ENCODE measurements at regions not wholly inside any gene's neighbourhood (a gene's known extent, or its start where the extent isn't known, plus 50 kb on each side); places are given as distances from the start of the nearest gene placed in this dataset.

DNA sequence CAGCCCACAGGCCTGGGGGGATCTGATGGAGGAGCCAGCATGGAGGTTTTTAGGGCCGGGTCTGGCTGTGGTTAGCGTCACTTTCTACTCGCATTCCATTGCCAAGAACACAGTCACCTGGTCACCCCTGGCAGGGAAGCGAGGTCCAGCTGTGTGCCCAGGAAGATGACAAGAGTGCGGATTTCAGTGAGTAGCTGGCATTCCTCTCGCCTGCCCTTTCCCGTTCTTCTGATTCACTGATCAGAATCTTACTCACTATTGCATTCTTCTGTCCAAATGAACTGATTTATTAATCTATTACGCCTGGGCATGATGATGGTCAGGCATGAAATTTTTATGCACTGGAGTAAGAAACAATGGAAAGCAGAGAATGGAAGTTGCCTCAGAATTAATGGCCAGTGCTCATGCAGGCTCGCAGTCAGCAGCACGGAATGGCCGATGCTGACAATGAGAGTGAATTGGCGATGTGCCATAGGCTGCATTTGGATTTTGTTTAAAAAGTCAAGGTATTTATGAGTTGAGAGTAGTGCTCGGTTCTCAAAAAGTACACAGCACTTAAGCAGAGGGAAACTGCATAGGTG is 76.4 kb upstream of the MGAT5 start:
- no peak overlapping the region for H3K4me3 ChIP-seq (ENCODE audit: low read length)
- H3K4me1 ChIP-seq (ENCODE audit: control insufficient read depth, insufficient read depth, low read length), result peaks cover 30% of the 10 kb centered on the region
- intact Hi-C loops (cut with DNase I), result no loop called here
- ATAC-seq (no peak), DNase-seq (no peak)
- 65% methylated on average over 13 of the region's 13 CpGs for WGBS
- H3K9me3 ChIP-seq (ENCODE audit: control insufficient read depth, low read length), result no peaks in the 10 kb centered on the region
- H3K27ac ChIP-seq (ENCODE audit: low read length), result peak overlapping the region; percentile 89
- H3K27me3 ChIP-seq (ENCODE audit: control insufficient read depth, insufficient read depth), result no peaks in the 10 kb centered on the region

DNA sequence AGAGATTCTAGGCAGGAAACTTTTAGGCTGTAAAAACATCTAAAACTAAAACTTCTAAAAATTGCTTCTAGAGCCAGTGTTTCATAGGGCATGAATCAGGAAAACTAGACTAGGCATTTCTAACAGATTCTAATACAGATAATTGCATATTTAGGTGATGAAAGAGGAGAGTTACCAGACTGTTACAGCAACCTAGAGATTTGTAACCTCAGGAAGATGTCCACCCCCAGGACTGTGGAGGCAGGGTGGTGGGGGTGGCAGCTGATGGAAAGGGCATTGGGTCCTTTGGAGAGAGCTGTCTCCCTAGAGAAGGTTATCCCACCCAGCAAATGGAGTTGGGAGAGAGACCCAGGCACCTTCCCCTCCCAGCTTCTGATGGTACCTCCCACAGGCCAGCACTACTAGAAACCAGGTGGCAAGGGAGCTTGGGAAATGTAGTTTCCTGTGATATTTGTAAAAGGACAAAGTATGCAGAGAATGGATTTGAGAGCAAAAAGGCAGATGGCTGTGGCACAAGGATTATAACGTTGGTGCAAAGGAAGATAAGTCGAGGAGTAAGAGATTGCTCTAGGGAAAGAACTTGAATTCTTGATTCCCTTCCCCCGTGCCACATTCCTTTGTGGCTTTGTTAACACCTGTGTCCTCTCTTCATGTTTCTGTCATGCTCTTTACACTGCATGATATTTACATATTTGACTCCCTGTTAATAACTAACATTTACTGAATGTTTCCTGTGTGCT is 75.6 kb upstream of the MGAT5 start:
- Histone ChIP-seq H3K9me3 (ENCODE audit: control insufficient read depth, low read length) (no peaks in the 10 kb centered on the region), H3K4me1 (ENCODE audit: control insufficient read depth, insufficient read depth, low read length) (peaks cover 28% of the 10 kb centered on the region), H3K27me3 (ENCODE audit: control insufficient read depth, insufficient read depth) (no peaks in the 10 kb centered on the region), H3K27ac (ENCODE audit: low read length) (no peak overlapping the region), H3K4me3 (ENCODE audit: low read length) (no peak overlapping the region)
- 61% methylated on average over 3 of the region's 3 CpGs for WGBS
- DNase-seq, result no peak
- ATAC-seq, result no peak
- intact Hi-C loops (cut with DNase I), result no loop called here

DNA sequence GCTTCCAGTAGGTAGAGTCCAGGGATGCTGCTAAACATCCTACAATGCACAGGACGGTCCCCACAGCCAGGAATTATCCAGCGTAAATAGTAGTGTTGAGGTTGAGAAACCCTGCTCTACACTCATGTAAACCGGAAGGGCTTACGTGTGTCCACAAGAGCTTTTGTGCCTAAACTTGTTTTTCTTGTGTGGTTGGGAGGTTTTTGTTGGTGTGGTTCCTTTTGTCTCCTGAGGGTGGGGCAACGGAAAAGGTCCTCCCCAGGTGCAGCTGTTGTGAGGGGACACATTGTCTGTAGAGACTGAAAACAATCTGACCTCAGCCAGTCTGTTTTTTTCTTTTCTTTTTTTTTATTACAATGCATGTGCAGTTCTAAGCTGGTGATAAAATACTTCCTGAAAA is 72.7 kb upstream of the MGAT5 start:
- ATAC-seq, result no peak
- no peaks in the 10 kb centered on the region for H3K27me3 ChIP-seq (ENCODE audit: control insufficient read depth, insufficient read depth)
- whole genome bisulfite sequencing, result 73% methylated on average over 5 of the region's 5 CpGs
- intact Hi-C loops (cut with DNase I), result no loop called here
- DNase-seq, result no peak
- H3K27ac ChIP-seq (ENCODE audit: low read length), result no peak overlapping the region
- H3K4me3 ChIP-seq (ENCODE audit: low read length), result no peak overlapping the region
- H3K4me1 ChIP-seq (ENCODE audit: control insufficient read depth, insufficient read depth, low read length), result peaks cover 29% of the 10 kb centered on the region
- H3K9me3 ChIP-seq (ENCODE audit: control insufficient read depth, low read length), result no peaks in the 10 kb centered on the region

DNA sequence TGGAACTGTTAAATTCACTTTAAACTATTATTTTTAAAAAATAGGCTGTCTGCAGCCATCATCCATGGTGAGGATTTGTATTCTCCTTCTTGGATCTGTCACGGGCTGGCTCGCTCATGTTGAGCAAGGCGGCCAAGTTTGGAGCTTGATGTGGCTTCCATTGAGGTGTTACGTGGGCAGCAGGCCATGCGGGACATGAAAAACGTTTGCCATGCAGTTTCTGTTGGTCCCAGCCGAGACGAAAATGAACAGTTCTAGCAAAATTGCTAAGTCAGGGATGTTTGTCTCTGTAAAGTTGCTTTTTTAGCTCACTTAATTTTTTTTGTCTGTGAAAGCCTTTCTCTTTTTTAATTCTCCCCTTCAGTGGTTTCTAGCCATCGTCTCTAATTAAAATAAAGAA is 70.2 kb upstream of the MGAT5 start:
- peaks cover 23% of the 10 kb centered on the region for H3K4me1 ChIP-seq (ENCODE audit: control insufficient read depth, insufficient read depth, low read length)
- no peaks in the 10 kb centered on the region for H3K27me3 ChIP-seq (ENCODE audit: control insufficient read depth, insufficient read depth)
- intact Hi-C loops (cut with DNase I), result no loop called here
- H3K27ac ChIP-seq (ENCODE audit: low read length), result no peak overlapping the region
- ATAC-seq (no peak), DNase-seq (peak in 1 of 3 donors; percentile 57)
- no peak overlapping the region for H3K4me3 ChIP-seq (ENCODE audit: low read length)
- H3K9me3 ChIP-seq (ENCODE audit: control insufficient read depth, low read length), result no peaks in the 10 kb centered on the region
- WGBS, result 76% methylated on average over 9 of the region's 9 CpGs

DNA sequence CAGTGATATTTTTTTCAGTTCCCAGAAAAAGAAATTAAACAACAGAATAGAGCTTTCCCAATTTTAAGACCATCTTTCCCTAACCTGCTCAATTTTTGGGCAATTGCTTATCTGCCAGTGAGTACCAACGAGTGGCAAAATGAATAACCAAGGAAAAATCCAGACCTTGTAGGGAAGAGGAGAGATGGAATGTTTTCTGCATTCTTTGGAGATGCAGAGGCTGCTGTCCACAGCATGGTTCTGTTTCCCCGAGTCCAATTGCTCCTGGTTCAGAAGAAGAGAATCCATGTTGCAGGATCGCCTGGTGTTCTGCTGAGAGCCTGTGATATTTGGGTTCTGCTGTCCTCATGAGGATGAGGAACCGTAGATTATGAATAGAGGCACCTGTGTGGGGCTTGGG is 68.2 kb upstream of the MGAT5 start:
- DNase-seq (no peak), ATAC-seq (no peak)
- Histone ChIP-seq H3K27me3 (ENCODE audit: control insufficient read depth, insufficient read depth) (no peaks in the 10 kb centered on the region), H3K27ac (ENCODE audit: low read length) (no peak overlapping the region), H3K4me1 (ENCODE audit: control insufficient read depth, insufficient read depth, low read length) (peaks cover 15% of the 10 kb centered on the region), H3K9me3 (ENCODE audit: control insufficient read depth, low read length) (no peaks in the 10 kb centered on the region), H3K4me3 (ENCODE audit: low read length) (no peak overlapping the region)
- WGBS, result 87% methylated on average over 4 of the region's 4 CpGs
- intact Hi-C loops (cut with DNase I), result no loop called here

DNA sequence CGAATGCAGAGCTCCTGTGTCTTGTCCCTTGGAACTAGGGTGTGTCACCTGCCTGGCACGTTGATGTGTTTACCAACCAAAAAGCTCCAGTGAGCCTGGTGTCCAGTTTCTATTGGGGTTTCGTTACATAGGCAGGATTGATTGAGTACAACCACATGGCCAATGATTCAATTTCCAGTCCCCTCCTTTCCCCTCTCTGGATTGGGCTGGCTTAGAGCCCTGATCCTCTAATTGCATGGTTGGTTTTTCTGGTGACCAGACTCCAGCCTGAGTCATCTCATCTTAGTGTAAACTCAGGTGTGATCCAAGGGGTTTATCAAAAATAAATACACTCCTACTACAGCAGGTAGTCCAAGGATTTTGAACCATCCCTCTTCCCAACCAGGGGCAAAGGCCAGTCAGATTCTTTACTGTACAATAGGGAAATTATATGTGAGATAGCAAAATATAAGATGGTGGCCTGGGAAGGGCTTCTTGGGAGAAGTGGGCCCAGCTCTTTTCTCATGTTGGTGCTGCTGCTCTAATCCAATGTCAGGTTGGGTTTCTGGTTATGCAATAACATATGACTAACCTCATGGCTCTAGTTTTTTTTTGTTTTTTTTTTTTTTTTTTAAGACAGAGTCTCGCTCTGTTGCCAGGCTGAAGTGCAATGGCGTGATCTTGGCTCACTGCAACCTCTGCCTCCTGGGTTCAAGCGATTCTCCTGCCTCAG is 64.7 kb upstream of the MGAT5 start:
- 95% methylated on average over 6 of the region's 6 CpGs for WGBS
- ATAC-seq, result no peak
- intact Hi-C loops (cut with DNase I), result no loop called here
- Histone ChIP-seq H3K27ac (ENCODE audit: low read length) (no peak overlapping the region), H3K4me1 (ENCODE audit: control insufficient read depth, insufficient read depth, low read length) (peaks cover 16% of the 10 kb centered on the region), H3K4me3 (ENCODE audit: low read length) (no peak overlapping the region), H3K9me3 (ENCODE audit: control insufficient read depth, low read length) (no peaks in the 10 kb centered on the region), H3K27me3 (ENCODE audit: control insufficient read depth, insufficient read depth) (no peaks in the 10 kb centered on the region)
- no peak for DNase-seq

DNA sequence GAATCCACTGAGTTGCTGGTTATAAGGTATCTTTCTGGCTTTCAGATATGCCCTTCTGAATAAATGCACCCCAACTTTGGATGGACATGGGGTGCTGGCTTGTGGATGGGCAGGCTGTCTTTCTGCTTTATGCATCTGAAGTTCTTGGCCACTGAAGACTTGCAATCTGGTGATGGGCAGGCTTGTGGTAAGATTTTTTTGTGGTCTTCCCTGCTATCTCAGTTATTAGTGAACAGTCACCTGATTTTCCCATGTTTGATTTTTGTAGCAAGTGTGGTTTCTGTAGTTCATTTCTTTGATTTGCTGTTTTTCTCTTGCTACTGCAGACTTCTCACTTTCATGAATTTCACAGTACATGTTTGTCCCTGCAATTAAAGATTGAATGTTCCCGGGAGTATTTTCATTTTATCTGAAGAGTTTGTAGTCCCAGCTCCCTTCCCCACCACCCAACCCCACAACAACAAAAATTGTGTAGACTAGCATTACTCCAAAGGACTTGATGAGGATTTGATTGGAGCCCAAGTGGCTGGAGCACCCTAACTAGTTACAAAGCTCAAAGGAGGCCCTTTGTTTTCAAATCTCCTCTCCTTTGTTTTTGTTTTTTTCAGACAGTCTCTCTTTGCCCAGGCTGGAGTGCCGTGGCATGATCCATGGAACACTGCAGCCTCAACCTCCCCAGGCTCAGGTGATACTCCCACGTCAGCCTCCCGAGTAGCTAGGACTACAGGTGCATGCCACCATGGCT is 63.6 kb upstream of the MGAT5 start:
- no peak overlapping the region for H3K27ac ChIP-seq (ENCODE audit: low read length)
- H3K9me3 ChIP-seq (ENCODE audit: control insufficient read depth, low read length), result no peaks in the 10 kb centered on the region
- DNase-seq (no peak), ATAC-seq (no peak)
- no peaks in the 10 kb centered on the region for H3K27me3 ChIP-seq (ENCODE audit: control insufficient read depth, insufficient read depth)
- H3K4me1 ChIP-seq (ENCODE audit: control insufficient read depth, insufficient read depth, low read length), result peaks cover 16% of the 10 kb centered on the region
- no peak overlapping the region for H3K4me3 ChIP-seq (ENCODE audit: low read length)
- 85% methylated on average over 4 of the region's 4 CpGs for WGBS
- intact Hi-C loops (cut with DNase I), result loop anchor here in 1 of 4 donors (5.0 kb wide), 1 partner anchor 68 kb away; no protein-coding TSS in a partner anchor

DNA sequence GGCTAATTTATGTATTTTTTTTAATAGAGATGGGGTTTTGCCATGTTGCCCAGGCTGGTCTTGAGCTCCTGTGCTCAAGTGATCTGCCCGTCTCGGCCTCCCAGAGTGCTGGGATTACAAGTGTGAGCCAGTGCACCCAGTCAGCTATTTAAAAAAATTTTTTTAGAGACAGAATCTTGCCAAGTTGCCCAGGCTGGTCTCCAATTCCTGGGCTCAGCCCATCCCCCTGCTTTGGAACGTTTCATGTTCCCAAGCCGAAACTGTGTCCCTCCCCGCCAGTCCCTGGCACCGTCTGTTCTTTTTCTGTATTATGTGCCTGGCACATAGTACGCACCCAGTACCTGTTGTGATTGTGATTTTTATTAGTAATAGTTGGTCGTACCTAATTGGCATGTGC is 63.1 kb upstream of the MGAT5 start:
- Histone ChIP-seq H3K27ac (ENCODE audit: low read length) (no peak overlapping the region), H3K9me3 (ENCODE audit: control insufficient read depth, low read length) (no peaks in the 10 kb centered on the region), H3K27me3 (ENCODE audit: control insufficient read depth, insufficient read depth) (no peaks in the 10 kb centered on the region), H3K4me3 (ENCODE audit: low read length) (no peak overlapping the region), H3K4me1 (ENCODE audit: control insufficient read depth, insufficient read depth, low read length) (peaks cover 13% of the 10 kb centered on the region)
- 59% methylated on average over 8 of the region's 8 CpGs for WGBS
- intact Hi-C loops (cut with DNase I), result loop anchor here in 1 of 4 donors (5.0 kb wide), 1 partner anchor 69 kb away; no protein-coding TSS in a partner anchor
- ATAC-seq (peak; percentile 45 to 75), DNase-seq (peak in 2 of 3 donors; percentile 57 to 66)

DNA sequence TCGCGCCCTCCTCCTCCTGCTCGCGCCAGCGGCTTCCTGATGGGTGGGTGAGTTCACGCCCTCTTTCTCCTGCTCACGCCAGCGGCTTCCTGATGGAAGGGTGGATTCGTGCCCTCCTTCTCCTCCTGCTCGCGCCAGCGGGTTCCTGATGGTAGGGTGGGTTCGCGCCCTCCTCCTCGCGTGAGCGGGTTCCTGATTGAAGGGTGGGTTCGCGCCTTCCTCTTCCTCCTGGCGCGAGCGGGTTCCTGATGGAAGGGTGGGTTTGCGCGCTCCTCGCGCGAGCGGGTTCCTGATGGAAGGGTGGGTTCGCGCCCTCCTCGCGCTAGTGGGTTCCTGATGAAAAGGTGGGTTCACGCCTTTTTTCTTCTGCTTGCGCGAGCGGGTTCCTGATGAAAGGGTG is 62.0 kb upstream of the MGAT5 start:
- H3K4me3 ChIP-seq (ENCODE audit: low read length), result no peak overlapping the region
- H3K4me1 ChIP-seq (ENCODE audit: control insufficient read depth, insufficient read depth, low read length), result peaks cover 10% of the 10 kb centered on the region
- intact Hi-C loops (cut with DNase I), result loop anchor here in 1 of 4 donors (5.0 kb wide), 1 partner anchor 70 kb away; no protein-coding TSS in a partner anchor
- H3K27ac ChIP-seq (ENCODE audit: low read length), result no peak overlapping the region
- no peaks in the 10 kb centered on the region for H3K9me3 ChIP-seq (ENCODE audit: control insufficient read depth, low read length)
- no peaks in the 10 kb centered on the region for H3K27me3 ChIP-seq (ENCODE audit: control insufficient read depth, insufficient read depth)
- 99% methylated on average over 36 of the region's 36 CpGs for WGBS
- no peak for ATAC-seq
- DNase-seq, result peak in 1 of 3 donors; percentile 49

DNA sequence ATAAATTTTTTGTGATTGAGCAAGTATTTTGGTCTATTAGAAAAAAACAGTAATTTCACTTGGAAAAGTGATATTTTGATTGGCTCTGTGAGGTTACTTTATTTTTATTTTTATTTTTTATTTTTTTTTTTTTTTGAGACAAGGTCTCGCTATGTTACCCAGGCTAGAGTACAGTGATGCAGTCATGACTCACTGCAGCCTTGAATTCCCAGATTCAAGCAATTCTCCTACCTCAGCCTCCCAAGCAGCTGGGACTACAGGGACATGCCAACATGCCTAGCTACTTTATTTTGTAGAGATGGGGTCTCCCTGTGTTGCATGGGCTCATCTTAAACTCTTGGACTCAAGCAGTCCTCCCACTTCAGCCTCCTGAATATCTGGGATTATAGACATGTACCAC is 60.9 kb upstream of the MGAT5 start:
- Histone ChIP-seq H3K4me1 (ENCODE audit: control insufficient read depth, insufficient read depth, low read length) (peaks cover 10% of the 10 kb centered on the region), H3K27ac (ENCODE audit: low read length) (no peak overlapping the region)
- intact Hi-C loops (cut with DNase I), result loop anchor here in 1 of 4 donors (5.0 kb wide), 1 partner anchor 71 kb away; no protein-coding TSS in a partner anchor

More for the DNA sequence above, 60.9 kb upstream of the MGAT5 start:
- DNase-seq (no peak), ATAC-seq (peak in 1 of 2 donors; percentile 55)
- H3K9me3 ChIP-seq (ENCODE audit: control insufficient read depth, low read length), result no peaks in the 10 kb centered on the region
- WGBS, result 71% methylated on average over 1 of the region's 1 CpG
- H3K4me3 ChIP-seq (ENCODE audit: low read length), result no peak overlapping the region
- no peaks in the 10 kb centered on the region for H3K27me3 ChIP-seq (ENCODE audit: control insufficient read depth, insufficient read depth)

All from right cardiac atrium (tissue), 5 donors.